CD8-positive, alpha-beta memory T cell (primary cell): ENCODE measurements at regions not wholly inside any gene's neighbourhood (a gene's known extent, or its start where the extent isn't known, plus 50 kb on each side); places are given as distances from the start of the nearest gene placed in this dataset.

ENCODE experiments used
- CTCF ChIA-PET: fragments of 350-600 bp; sonication (Branson Sonifier 250); formaldehyde crosslinking; loops from one replicate; lab custom pipeline; 2021; ENCODE audit warnings: antibody characterized with exemption; lab: Charles Lee
- POLR2A ChIA-PET: fragments of 350-600 bp; sonication (Branson Sonifier 250); formaldehyde crosslinking; loops from one replicate; lab custom pipeline; 2021; ENCODE audit warnings: antibody characterized with exemption; lab: Charles Lee
- DNase-seq, 5 donors: peaks; one replicate each; pipeline versions ENCODE4 v3.0.0 to v3.0.0-alpha.2; 2020 to 2022; ENCODE audit warnings: mixed read lengths in 1 of 5
- H3K27ac ChIP-seq: one replicate; pipeline ENCODE4 v1.7.0; 2013; ENCODE audit warnings: low read depth, mild to moderate bottlenecking, low read length, moderate library complexity
- H3K27me3 ChIP-seq: 2 replicates; pipeline ENCODE4 v1.7.0; 2013; ENCODE audit warnings: low read length, mild to moderate bottlenecking; ENCODE audit not compliant: insufficient read depth, poor library complexity, severe bottlenecking
- H3K36me3 ChIP-seq: 2 replicates; pipeline ENCODE4 v1.7.0; 2013; ENCODE audit warnings: mild to moderate bottlenecking, low read length, moderate library complexity; ENCODE audit not compliant: insufficient read depth
- H3K4me1 ChIP-seq: 2 replicates; pipeline ENCODE4 v1.7.0; 2013; ENCODE audit warnings: mild to moderate bottlenecking, low read length, moderate library complexity; ENCODE audit not compliant: insufficient read depth
- H3K4me3 ChIP-seq: 2 replicates; pipeline ENCODE4 v1.7.0; 2013; ENCODE audit warnings: mild to moderate bottlenecking, low read length
- H3K9me3 ChIP-seq: 2 replicates; pipeline ENCODE4 v1.7.0; 2013; ENCODE audit warnings: mild to moderate bottlenecking, low read length
- H3K27ac Mint-ChIP-seq, 8 donors: one replicate each; pipeline ENCODE4 v1.8.0; 2020 to 2021; ENCODE audit warnings: mixed read lengths in 8 of 8, mild to moderate bottlenecking in 6 of 8, inconsistent platforms in 3 of 8, moderate library complexity in 3 of 8
- H3K27me3 Mint-ChIP-seq, 2 donors: one replicate each; pipeline ENCODE4 v1.8.0; 2020 to 2021; ENCODE audit warnings: mixed read lengths in 2 of 2, mild to moderate bottlenecking in 1 of 2, moderate library complexity in 1 of 2
- H3K36me3 Mint-ChIP-seq, 3 donors: one replicate each; pipeline ENCODE4 v1.8.0; 2020 to 2021; ENCODE audit warnings: mixed read lengths in 3 of 3, inconsistent platforms in 1 of 3, mild to moderate bottlenecking in 1 of 3
- H3K4me1 Mint-ChIP-seq, 3 donors: one replicate each; pipeline ENCODE4 v1.8.0; 2020 to 2021; ENCODE audit warnings: mixed read lengths in 3 of 3, inconsistent platforms in 1 of 3, mild to moderate bottlenecking in 1 of 3
- H3K4me3 Mint-ChIP-seq, 7 donors: one replicate each; pipeline ENCODE4 v1.8.0; 2020 to 2021; ENCODE audit warnings: mixed read lengths in 7 of 7, mild to moderate bottlenecking in 6 of 7, moderate library complexity in 4 of 7, inconsistent platforms in 2 of 7
- H3K9me3 Mint-ChIP-seq, 5 donors: one replicate each; pipeline ENCODE4 v1.8.0; 2020 to 2022; ENCODE audit warnings: mixed read lengths in 5 of 5, mild to moderate bottlenecking in 3 of 5, moderate library complexity in 2 of 5, inconsistent platforms in 1 of 5

DNA sequence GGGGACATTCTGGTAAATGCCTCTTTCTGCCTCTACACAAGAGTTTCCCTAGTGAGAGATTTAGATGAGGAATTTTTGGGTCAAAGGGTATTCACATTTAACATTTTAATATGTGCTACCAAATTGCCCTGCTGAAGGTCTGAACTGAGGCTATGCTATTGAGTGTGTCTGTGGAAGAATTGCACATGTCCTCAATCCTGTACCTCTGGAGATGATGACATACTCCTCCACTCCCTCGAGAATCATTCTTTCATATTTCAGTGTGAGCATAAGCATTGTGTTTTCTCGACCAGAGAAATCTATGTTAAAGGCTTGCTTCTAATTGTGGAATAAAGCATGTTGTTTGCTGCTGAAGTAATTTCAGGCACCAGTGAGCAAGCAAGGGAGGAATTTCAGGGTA lies 110.5 kb downstream of the TSN start:
- ChIA-PET POLR2A (no interaction called here), CTCF (no interaction called here)
- no peak overlapping the region for H3K27ac ChIP-seq
- H3K36me3 Mint-ChIP-seq: no peaks in the 10 kb centered on the region
- no peaks in the 10 kb centered on the region for H3K4me1 Mint-ChIP-seq
- no peak for DNase-seq
- H3K4me3 ChIP-seq: no peak overlapping the region
- H3K9me3 ChIP-seq: no peaks in the 10 kb centered on the region
- peaks cover 26 to 29% of the 10 kb centered on the region in 2 donors for H3K27me3 Mint-ChIP-seq
- H3K9me3 Mint-ChIP-seq: peaks cover 5 to 9% (median 7%) of the 10 kb centered on the region in 5 donors
- no peak overlapping the region for H3K27ac Mint-ChIP-seq
- no peaks in the 10 kb centered on the region for H3K36me3 ChIP-seq
- no peaks in the 10 kb centered on the region for H3K27me3 ChIP-seq
- H3K4me3 Mint-ChIP-seq: no peak overlapping the region
- H3K4me1 ChIP-seq: no peaks in the 10 kb centered on the region

DNA sequence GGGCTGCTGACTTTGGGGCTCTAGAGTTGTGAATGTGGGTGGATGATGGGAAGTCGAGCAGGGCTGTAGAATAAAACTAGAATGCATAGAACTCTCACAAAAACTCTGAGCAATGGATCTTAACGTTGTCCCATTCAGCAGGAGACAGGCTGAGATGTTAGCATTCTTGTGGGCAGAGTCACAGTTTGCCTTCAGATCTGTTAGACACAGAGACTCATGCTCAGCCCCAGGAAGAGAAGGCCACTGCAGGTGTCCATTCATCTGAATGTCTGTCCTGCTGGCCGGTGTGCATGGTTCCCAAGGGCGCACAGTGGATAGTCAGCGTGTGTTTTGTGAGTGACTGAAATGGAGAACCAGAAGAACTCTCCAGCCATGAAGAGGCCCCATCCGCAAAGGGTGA lies 111.3 kb downstream of the TSN start:
- no peak overlapping the region for H3K27ac ChIP-seq
- no peak for DNase-seq
- Mint-ChIP-seq H3K27ac (no peak overlapping the region), H3K4me1 (no peaks in the 10 kb centered on the region), H3K27me3 (peaks cover 19 to 24% of the 10 kb centered on the region in 2 donors), H3K36me3 (no peaks in the 10 kb centered on the region), H3K9me3 (peaks cover 2 to 9% (median 6%) of the 10 kb centered on the region in 5 donors), H3K4me3 (no peak overlapping the region)
- no peaks in the 10 kb centered on the region for H3K36me3 ChIP-seq
- H3K9me3 ChIP-seq: no peaks in the 10 kb centered on the region
- H3K4me1 ChIP-seq: no peaks in the 10 kb centered on the region
- CTCF ChIA-PET: no interaction called here
- POLR2A ChIA-PET: no interaction called here
- no peaks in the 10 kb centered on the region for H3K27me3 ChIP-seq
- no peak overlapping the region for H3K4me3 ChIP-seq

DNA sequence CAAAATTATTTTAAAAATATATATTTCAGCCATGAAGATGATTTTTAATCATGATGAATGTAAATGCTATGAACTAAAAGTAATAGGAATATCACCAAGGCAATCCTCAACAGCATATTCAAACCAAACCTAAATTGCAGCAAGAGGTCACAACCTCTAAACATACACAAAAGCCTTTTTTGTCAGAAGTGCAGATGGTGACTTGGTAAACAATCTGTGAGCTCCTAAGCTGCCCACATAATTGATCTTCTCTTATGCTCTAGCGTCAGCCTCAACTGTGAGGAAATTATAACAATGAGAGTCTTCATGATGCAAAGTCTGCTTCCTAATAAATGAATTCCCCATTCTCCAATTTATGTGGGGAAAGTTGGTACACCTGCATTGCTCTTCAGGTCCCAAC lies 113.2 kb downstream of the TSN start:
- ChIA-PET POLR2A (no interaction called here), CTCF (interaction anchor here (0.6 kb wide), 1 partner anchor 62 kb away, joined by 3 read pairs; no protein-coding TSS in a partner anchor)
- Histone ChIP-seq H3K36me3 (no peaks in the 10 kb centered on the region), H3K4me1 (no peaks in the 10 kb centered on the region), H3K27me3 (no peaks in the 10 kb centered on the region), H3K4me3 (no peak overlapping the region), H3K27ac (no peak overlapping the region), H3K9me3 (no peaks in the 10 kb centered on the region)
- H3K4me3 Mint-ChIP-seq: no peak overlapping the region
- no peaks in the 10 kb centered on the region for H3K36me3 Mint-ChIP-seq
- H3K27ac Mint-ChIP-seq: no peak overlapping the region
- H3K27me3 Mint-ChIP-seq: peaks cover 12 to 15% of the 10 kb centered on the region in 2 donors
- DNase-seq: no peak
- H3K4me1 Mint-ChIP-seq: no peaks in the 10 kb centered on the region
- peaks cover 0 to 4% (median 2%) of the 10 kb centered on the region in 5 donors for H3K9me3 Mint-ChIP-seq

DNA sequence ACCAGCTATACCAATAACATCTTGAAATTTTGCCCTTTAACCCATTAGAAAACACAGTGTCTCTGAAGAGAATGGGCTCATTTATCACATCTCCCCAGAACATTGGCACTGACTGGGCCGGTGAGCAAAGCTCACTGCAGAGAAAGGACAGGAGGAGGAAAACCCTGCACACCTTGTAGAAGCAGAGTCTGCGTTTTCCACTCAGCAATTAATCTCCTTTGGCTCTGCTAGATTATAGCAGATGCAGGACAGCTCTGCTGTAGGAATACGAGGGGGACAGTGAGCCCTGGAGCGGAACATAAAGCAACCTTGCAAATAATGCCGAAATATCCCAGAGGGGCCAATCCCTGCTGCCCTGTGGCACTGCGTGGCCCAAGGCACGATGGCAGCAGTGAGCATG lies 113.9 kb downstream of the TSN start:
- Mint-ChIP-seq H3K4me1 (no peaks in the 10 kb centered on the region), H3K9me3 (peaks cover 0 to 2% (median 0%) of the 10 kb centered on the region in 5 donors), H3K27me3 (peaks cover 7 to 15% of the 10 kb centered on the region in 2 donors), H3K4me3 (no peak overlapping the region), H3K27ac (no peak overlapping the region), H3K36me3 (no peaks in the 10 kb centered on the region)
- POLR2A ChIA-PET: no interaction called here
- Histone ChIP-seq H3K9me3 (no peaks in the 10 kb centered on the region), H3K27ac (no peak overlapping the region), H3K36me3 (no peaks in the 10 kb centered on the region), H3K4me1 (no peaks in the 10 kb centered on the region), H3K27me3 (no peaks in the 10 kb centered on the region), H3K4me3 (no peak overlapping the region)
- no peak for DNase-seq
- CTCF ChIA-PET: no interaction called here

DNA sequence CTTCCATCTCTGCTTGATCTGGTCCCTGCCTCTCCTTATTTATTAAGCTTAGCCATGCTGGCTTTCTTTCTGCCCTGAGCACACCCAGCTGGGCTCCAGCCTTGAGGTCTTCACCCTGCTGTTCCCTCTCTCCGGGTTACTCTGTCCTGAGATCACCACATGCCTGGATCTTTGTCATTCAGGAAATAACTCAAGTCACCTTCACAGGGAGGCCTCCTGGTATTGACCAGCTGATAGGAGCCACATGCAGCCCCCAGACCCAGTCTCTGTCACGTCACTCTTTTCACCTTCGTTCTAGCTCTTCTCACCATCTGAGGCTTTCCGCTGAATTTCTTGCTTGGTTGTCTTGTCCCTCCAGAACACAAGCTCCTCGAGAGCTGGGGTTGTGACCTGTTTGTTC lies 114.4 kb downstream of the TSN start:
- H3K27me3 Mint-ChIP-seq: peaks cover 7 to 15% of the 10 kb centered on the region in 2 donors
- CTCF ChIA-PET: no interaction called here

DNA sequence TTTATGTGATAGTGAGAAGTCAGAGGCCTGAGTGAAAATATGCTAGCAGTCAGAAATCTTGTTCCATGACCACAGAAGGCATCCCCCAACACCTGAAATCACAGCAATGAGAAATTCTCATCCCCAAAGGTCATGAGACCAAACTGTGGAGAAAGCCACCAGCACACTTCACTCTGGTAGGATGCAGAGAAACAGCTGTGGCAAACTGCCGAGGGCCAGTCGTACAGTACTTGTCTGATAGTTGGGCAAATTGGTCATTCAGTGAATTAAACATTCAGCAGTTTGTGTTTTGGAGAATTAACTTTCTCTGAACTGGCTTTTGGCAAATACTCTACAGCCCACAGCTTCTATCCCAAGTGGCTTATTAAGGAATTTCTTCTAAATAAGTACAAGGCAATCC lies 117.2 kb downstream of the TSN start:
- Histone ChIP-seq H3K27me3 (no peaks in the 10 kb centered on the region), H3K27ac (no peak overlapping the region), H3K36me3 (no peaks in the 10 kb centered on the region), H3K9me3 (no peaks in the 10 kb centered on the region), H3K4me3 (no peak overlapping the region), H3K4me1 (no peaks in the 10 kb centered on the region)
- ChIA-PET POLR2A (no interaction called here), CTCF (no interaction called here)
- Mint-ChIP-seq H3K4me1 (no peaks in the 10 kb centered on the region), H3K27me3 (peaks cover 0 to 10% of the 10 kb centered on the region in 2 donors), H3K36me3 (no peaks in the 10 kb centered on the region), H3K9me3 (no peaks in the 10 kb centered on the region), H3K27ac (no peak overlapping the region), H3K4me3 (no peak overlapping the region)
- no peak for DNase-seq

More for the DNA sequence above, 114.4 kb downstream of the TSN start:
- DNase-seq: no peak
- POLR2A ChIA-PET: no interaction called here
- H3K4me1 Mint-ChIP-seq: no peaks in the 10 kb centered on the region
- no peak overlapping the region for H3K4me3 Mint-ChIP-seq
- H3K4me1 ChIP-seq: no peaks in the 10 kb centered on the region
- H3K27ac Mint-ChIP-seq: no peak overlapping the region
- no peaks in the 10 kb centered on the region for H3K36me3 Mint-ChIP-seq
- H3K4me3 ChIP-seq: no peak overlapping the region
- no peaks in the 10 kb centered on the region for H3K36me3 ChIP-seq
- no peaks in the 10 kb centered on the region for H3K9me3 ChIP-seq
- peaks cover 0 to 2% (median 0%) of the 10 kb centered on the region in 5 donors for H3K9me3 Mint-ChIP-seq
- no peaks in the 10 kb centered on the region for H3K27me3 ChIP-seq
- no peak overlapping the region for H3K27ac ChIP-seq

DNA sequence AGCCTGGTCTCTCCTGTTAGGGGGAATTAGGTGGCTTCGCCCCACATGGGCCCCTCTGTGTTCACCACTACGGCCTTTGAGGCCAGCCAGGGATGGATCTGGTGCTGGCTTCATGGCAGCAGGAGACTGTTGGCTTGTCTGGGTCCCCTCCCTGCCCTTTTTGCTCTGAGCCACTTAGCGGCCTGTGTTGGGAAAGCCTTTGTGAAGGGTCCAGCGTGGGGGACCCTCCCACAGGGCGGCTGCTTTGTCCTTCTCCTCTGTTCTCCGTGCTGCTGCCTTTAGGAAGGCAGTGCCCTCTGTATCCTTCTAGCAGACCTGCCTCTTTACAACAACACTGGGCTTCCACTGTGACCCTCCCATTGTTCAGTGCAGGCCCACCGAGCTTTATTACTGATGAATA lies 118.4 kb downstream of the TSN start:
- no peak for DNase-seq
- Histone ChIP-seq H3K27me3 (no peaks in the 10 kb centered on the region), H3K9me3 (no peaks in the 10 kb centered on the region), H3K27ac (no peak overlapping the region), H3K36me3 (no peaks in the 10 kb centered on the region), H3K4me3 (no peak overlapping the region), H3K4me1 (no peaks in the 10 kb centered on the region)
- H3K27ac Mint-ChIP-seq: no peak overlapping the region
- H3K27me3 Mint-ChIP-seq: peaks cover 6 to 8% of the 10 kb centered on the region in 2 donors
- no peaks in the 10 kb centered on the region for H3K4me1 Mint-ChIP-seq
- peaks cover 0 to 2% (median 0%) of the 10 kb centered on the region in 5 donors for H3K9me3 Mint-ChIP-seq
- ChIA-PET CTCF (no interaction called here), POLR2A (no interaction called here)
- H3K4me3 Mint-ChIP-seq: no peak overlapping the region
- H3K36me3 Mint-ChIP-seq: no peaks in the 10 kb centered on the region

DNA sequence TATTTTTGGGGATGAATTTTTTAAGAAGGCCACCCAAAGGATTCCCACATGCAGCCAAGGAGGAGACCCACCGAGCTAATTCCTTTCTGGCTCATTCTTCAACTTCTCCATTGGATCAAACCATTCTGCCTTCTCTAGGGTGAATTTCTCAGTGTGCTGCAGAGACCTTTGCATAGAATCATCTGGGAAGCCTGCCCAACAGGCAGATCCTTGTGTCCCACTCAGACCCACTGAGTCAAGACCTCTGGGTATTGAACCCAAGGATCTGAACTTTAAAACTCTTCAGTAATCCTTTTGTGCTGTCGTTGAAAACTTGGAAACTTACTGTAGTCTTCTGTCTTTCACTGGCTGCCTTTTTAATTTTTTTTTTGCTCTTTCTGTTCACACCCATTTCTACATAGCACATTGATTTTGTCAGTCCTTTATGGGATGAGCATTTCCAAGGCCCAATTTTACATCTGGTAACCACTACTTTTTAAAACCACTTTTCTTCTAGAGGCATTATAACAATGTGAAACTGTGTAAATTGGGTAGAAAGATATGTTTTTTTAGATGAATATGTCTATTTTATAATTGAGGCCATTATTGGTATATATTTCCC lies 120.2 kb downstream of the TSN start:
- peaks cover 2 to 13% of the 10 kb centered on the region in 2 donors for H3K27me3 Mint-ChIP-seq
- DNase-seq: no peak
- H3K36me3 Mint-ChIP-seq: no peaks in the 10 kb centered on the region
- H3K27ac Mint-ChIP-seq: no peak overlapping the region
- peaks cover 0 to 9% (median 0%) of the 10 kb centered on the region in 5 donors for H3K9me3 Mint-ChIP-seq
- Histone ChIP-seq H3K27me3 (no peaks in the 10 kb centered on the region), H3K4me1 (no peaks in the 10 kb centered on the region), H3K4me3 (no peak overlapping the region), H3K27ac (no peak overlapping the region), H3K9me3 (no peaks in the 10 kb centered on the region), H3K36me3 (no peaks in the 10 kb centered on the region)
- H3K4me1 Mint-ChIP-seq: no peaks in the 10 kb centered on the region
- peak overlapping the region in 1 of 7 donors; percentile 34 for H3K4me3 Mint-ChIP-seq
- POLR2A ChIA-PET: no interaction called here
- CTCF ChIA-PET: no interaction called here
